H1 (cell line): ENCODE measurements at regions not wholly inside any gene's neighbourhood (a gene's known extent, or its start where the extent isn't known, plus 50 kb on each side); places are given as distances from the start of the nearest gene placed in this dataset.

Experiments used
- CTCF ChIA-PET: fragments of 300-600 bp; sonication (Branson Sonifier 250); formaldehyde crosslinking; loops from one replicate; lab custom pipeline; 2021; ENCODE audit not compliant: partially characterized antibody; lab: Charles Lee
- POLR2A ChIA-PET: fragments of 300-600 bp; sonication (Branson Sonifier 250); formaldehyde crosslinking; loops from one replicate; lab custom pipeline; 2021; ENCODE audit warnings: inconsistent platforms; ENCODE audit not compliant: partially characterized antibody; lab: Charles Lee
- DNase-seq, 2 experiments: peaks; one replicate each; pipeline versions ENCODE4 v3.0.0 to v3.0.0-alpha.2; 2010 to 2022; ENCODE audit warnings: low spot score in 2 of 2, low read depth in 1 of 2, mixed read lengths in 1 of 2
- FAIRE-seq: peaks from 2 replicates; lab custom pipeline; 2011; peaks lifted over from hg19 to GRCh38; lab: Jason Lieb, UNC
- H2AFZ ChIP-seq: 2 replicates; pipeline ENCODE4 v1.8.1; 2012; ENCODE audit warnings: low read length, inconsistent platforms
- H2AK5ac ChIP-seq: 2 replicates; pipeline ENCODE4 v1.6.1; 2013; ENCODE audit warnings: low read depth, low read length
- H2BK120ac ChIP-seq: replicated peaks from 2 replicates; pipeline ENCODE3; 2013; ENCODE audit warnings: low read depth, low read length, inconsistent platforms
- H2BK12ac ChIP-seq: 2 replicates; pipeline ENCODE4 v1.6.1; 2013; ENCODE audit warnings: low read depth, low read length
- H2BK15ac ChIP-seq: 2 replicates; pipeline ENCODE4 v1.6.1; 2013; ENCODE audit warnings: low read length
- H2BK20ac ChIP-seq: 2 replicates; pipeline ENCODE4 v1.6.1; 2013; ENCODE audit warnings: low read length
- H2BK5ac ChIP-seq: 2 replicates; pipeline ENCODE4 v1.6.1; 2013; ENCODE audit warnings: low read depth, low read length
- H3K14ac ChIP-seq: 2 replicates; pipeline ENCODE4 v1.6.1; 2013; ENCODE audit warnings: inconsistent platforms; ENCODE audit not compliant: insufficient read length
- H3K18ac ChIP-seq: 2 replicates; pipeline ENCODE4 v1.6.1; 2013; ENCODE audit warnings: low read length; ENCODE audit errors: extremely low read depth
- H3K23ac ChIP-seq: 2 replicates; pipeline ENCODE4 v1.6.1; 2013; ENCODE audit warnings: inconsistent platforms; ENCODE audit not compliant: insufficient read length
- H3K23me2 ChIP-seq: 2 replicates; pipeline ENCODE4 v1.6.1; 2013; ENCODE audit warnings: low read depth, low read length
- H3K27ac ChIP-seq: 2 replicates; pipeline ENCODE4 v1.6.1; 2011; ENCODE audit warnings: low read depth, low read length, inconsistent platforms
- H3K27me3 ChIP-seq, 4 experiments: replicated peaks in 1 of 4; 1 replicate in 1 of 4; 2 replicates in 3 of 4; pipeline versions ENCODE4 v1.6.1 to v1.8.1; 2011 to 2013; ENCODE audit warnings: low read length in 3 of 4, mild to moderate bottlenecking in 3 of 4, inconsistent platforms in 2 of 4, mixed read lengths in 2 of 4, moderate library complexity in 1 of 4; ENCODE audit not compliant: control insufficient read depth in 3 of 4, insufficient read depth in 3 of 4; ENCODE audit errors: extremely low read depth in 1 of 4
- H3K36me3 ChIP-seq, 4 experiments: 2 replicates each; pipeline versions ENCODE4 v1.6.1 to v1.8.1; 2011 to 2013; ENCODE audit warnings: mild to moderate bottlenecking in 4 of 4, low read length in 3 of 4, moderate library complexity in 2 of 4, control low read depth in 1 of 4, inconsistent platforms in 1 of 4; ENCODE audit not compliant: insufficient read depth in 4 of 4, control insufficient read depth in 2 of 4
- H3K4ac ChIP-seq: replicated peaks from 2 replicates; pipeline ENCODE3; 2013; ENCODE audit warnings: low read length, low read depth, mixed read lengths, inconsistent platforms; ENCODE audit not compliant: insufficient read length
- H3K4me1 ChIP-seq, 4 experiments: replicated peaks in 1 of 4; 1 replicate in 1 of 4; 2 replicates in 3 of 4; pipeline versions ENCODE4 v1.6.1 to v1.8.1; 2011 to 2013; ENCODE audit warnings: low read length in 3 of 4, inconsistent platforms in 2 of 4, mixed read lengths in 1 of 4; ENCODE audit not compliant: insufficient read depth in 4 of 4, control insufficient read depth in 3 of 4
- H3K4me2 ChIP-seq, 2 experiments: 2 replicates each; pipeline versions ENCODE4 v1.6.1 to v1.8.1; 2011 to 2013; ENCODE audit warnings: low read depth in 2 of 2, low read length in 2 of 2, control low read depth in 1 of 2, inconsistent platforms in 1 of 2, mild to moderate bottlenecking in 1 of 2; ENCODE audit not compliant: insufficient read depth in 1 of 2
- H3K4me3 ChIP-seq, 4 experiments: fragments of 200-600, 300-600 bp in 1 of 4; sonication (generic), shearing (Covaris generic), sonication (Bioruptor Twin) in 1 of 4; 2 replicates each; pipeline versions ENCODE4 v1.5.1 to v1.8.1; 2011 to 2016; ENCODE audit warnings: low read length in 4 of 4, low read depth in 3 of 4, control low read depth in 2 of 4, inconsistent platforms in 2 of 4, mild to moderate bottlenecking in 2 of 4, mixed read lengths in 1 of 4, moderate library complexity in 1 of 4; ENCODE audit not compliant: insufficient read depth in 2 of 4; ENCODE audit errors: extremely low read depth in 1 of 4
- H3K56ac ChIP-seq: replicated peaks from 2 replicates; pipeline ENCODE3; 2013; ENCODE audit warnings: low read depth, mild to moderate bottlenecking, mixed read lengths, low read length, inconsistent platforms; ENCODE audit not compliant: insufficient read length
- H3K79me1 ChIP-seq: 2 replicates; pipeline ENCODE4 v1.6.1; 2013; ENCODE audit warnings: low read depth, low read length, control low read depth
- H3K79me2 ChIP-seq, 2 experiments: 2 replicates each; pipeline versions ENCODE4 v1.6.1 to v1.8.1; 2012 to 2013; ENCODE audit warnings: low read length in 2 of 2, mild to moderate bottlenecking in 2 of 2, inconsistent platforms in 1 of 2; ENCODE audit not compliant: insufficient read depth in 2 of 2, control insufficient read depth in 1 of 2
- H3K9ac ChIP-seq, 4 experiments: replicated peaks in 1 of 4; 1 replicate in 1 of 4; 2 replicates in 3 of 4; pipeline versions ENCODE4 v1.6.1 to v1.8.1; 2011 to 2013; ENCODE audit warnings: low read depth in 3 of 4, low read length in 3 of 4, control low read depth in 2 of 4, mild to moderate bottlenecking in 2 of 4, moderate library complexity in 2 of 4, inconsistent platforms in 1 of 4; ENCODE audit errors: extremely low read depth in 1 of 4
- H3K9me3 ChIP-seq, 2 experiments: 2 replicates each; pipeline versions ENCODE4 v1.6.1 to v1.8.1; 2012 to 2013; ENCODE audit warnings: mild to moderate bottlenecking in 2 of 2, moderate library complexity in 2 of 2, control low read depth in 1 of 2, inconsistent platforms in 1 of 2, low read depth in 1 of 2, low read length in 1 of 2, mixed read lengths in 1 of 2; ENCODE audit not compliant: insufficient read depth in 2 of 2
- H4K20me1 ChIP-seq, 2 experiments: replicated peaks in 1 of 2; 2 replicates each; pipeline versions ENCODE3 to v1.8.1; 2011 to 2013; ENCODE audit warnings: inconsistent platforms in 2 of 2, low read length in 2 of 2, mild to moderate bottlenecking in 1 of 2; ENCODE audit not compliant: insufficient read depth in 2 of 2, control insufficient read depth in 1 of 2
- H4K5ac ChIP-seq: 2 replicates; pipeline ENCODE4 v1.6.1; 2013; ENCODE audit warnings: low read length, low read depth, mixed read lengths, inconsistent platforms; ENCODE audit not compliant: insufficient read length
- H4K8ac ChIP-seq: 2 replicates; pipeline ENCODE4 v1.8.0; 2013; ENCODE audit warnings: mild to moderate bottlenecking, moderate library complexity, low read length, inconsistent platforms; ENCODE audit not compliant: insufficient read depth; ENCODE audit errors: extremely low read depth
- H4K91ac ChIP-seq: replicated peaks from 2 replicates; pipeline ENCODE3; 2013; ENCODE audit warnings: low read length, mixed read lengths, inconsistent platforms; ENCODE audit not compliant: insufficient read length
- ATF2 ChIP-seq: IDR thresholded peaks from 2 replicates; pipeline ENCODE4 v1.6.1; 2012; ENCODE audit warnings: low read length, inconsistent platforms
- BRCA1 ChIP-seq: IDR thresholded peaks from 2 replicates; pipeline ENCODE4 v1.6.1; 2012; ENCODE audit warnings: low read depth, low read length, improper control_type of control experiment
- CHD1 ChIP-seq: IDR thresholded peaks from 2 replicates; pipeline ENCODE4 v1.6.1; 2012; ENCODE audit warnings: low read depth, low read length, improper control_type of control experiment
- CHD2 ChIP-seq: IDR thresholded peaks from 2 replicates; pipeline ENCODE4 v1.6.1; 2012; ENCODE audit warnings: low read length, improper control_type of control experiment
- CREB1 ChIP-seq: IDR thresholded peaks from 2 replicates; pipeline ENCODE4 v1.6.1; 2012; ENCODE audit warnings: inconsistent platforms
- CTBP2 ChIP-seq: IDR thresholded peaks from 2 replicates; pipeline ENCODE4 v1.7.0; 2011; ENCODE audit warnings: borderline replicate concordance, mild to moderate bottlenecking, moderate library complexity, mixed read lengths, low read length; ENCODE audit not compliant: insufficient read depth, insufficient read length
- CTCF ChIP-seq, 3 experiments: IDR thresholded peaks; 1 replicate in 2 of 3; 2 replicates in 1 of 3; pipeline versions ENCODE4 v1.5.1 to v1.6.1; 2011; ENCODE audit warnings: low read length in 3 of 3, mild to moderate bottlenecking in 3 of 3, inconsistent platforms in 2 of 3, low read depth in 1 of 3, moderate library complexity in 1 of 3; ENCODE audit not compliant: insufficient read depth in 1 of 3; ENCODE audit errors: control extremely low read depth in 1 of 3
- NRF1 ChIP-seq: IDR thresholded peaks from 2 replicates; pipeline ENCODE4 v1.6.1; 2011; ENCODE audit warnings: mild to moderate bottlenecking, low read depth, low read length, improper control_type of control experiment
- POLR2A ChIP-seq, 2 experiments: IDR thresholded peaks; 1 replicate in 1 of 2; 2 replicates in 1 of 2; pipeline ENCODE4 v1.6.1; 2011; ENCODE audit warnings: low read depth in 2 of 2, low read length in 2 of 2, mild to moderate bottlenecking in 2 of 2; ENCODE audit errors: control extremely low read depth in 1 of 2
- RBBP5 ChIP-seq: IDR thresholded peaks from 2 replicates; pipeline ENCODE4 v1.7.1; 2012; ENCODE audit warnings: low read depth, mild to moderate bottlenecking, inconsistent platforms, low read length, moderate library complexity, borderline replicate concordance
- TAF1 ChIP-seq: IDR thresholded peaks from 2 replicates; pipeline ENCODE4 v1.6.1; 2011; ENCODE audit warnings: mild to moderate bottlenecking, low read depth, low read length
- TCF12 ChIP-seq: IDR thresholded peaks from 2 replicates; pipeline ENCODE4 v1.6.1; 2011; ENCODE audit warnings: low read depth, mild to moderate bottlenecking, low read length
- WGBS, 2 experiments: shearing (Covaris generic) in 1 of 2; methylation state at CpG; one replicate each; pipeline versions ENCODE4 v1.1.6 to v1.1.7; 2013 to 2015; ENCODE audit warnings: low lambda C conversion rate in 2 of 2, mixed read lengths in 2 of 2, inconsistent platforms in 1 of 2, low coverage in 1 of 2, missing lambda C conversion rate in 1 of 2; ENCODE audit not compliant: insufficient replicate concordance in 2 of 2, insufficient coverage in 1 of 2, insufficient read length in 1 of 2; ENCODE audit errors: extremely low coverage in 1 of 2, missing lambda C conversion rate in 1 of 2; 5-methylcytosine and 5-hydroxymethylcytosine counted together

GRCh38 chr15:96720656-96721055, 390.2 kb downstream of the NR2F2 start:
- no peak overlapping the region for H3K56ac ChIP-seq
- no peak overlapping the region for H3K23ac ChIP-seq
- POLR2A ChIA-PET: no interaction called here
- CTCF ChIA-PET: interaction anchor here (0.6 kb wide), 1 partner anchor 141 kb away, joined by 3 read pairs; no protein-coding TSS in a partner anchor
- H2BK15ac ChIP-seq: no peak overlapping the region
- H3K4me3 ChIP-seq: no peak overlapping the region
- no peak overlapping the region for H3K27ac ChIP-seq
- no peak overlapping the region for H2BK12ac ChIP-seq
- H3K9me3 ChIP-seq: no peaks in the 10 kb centered on the region
- DNase-seq (no peak), FAIRE-seq (no peak)
- H3K9ac ChIP-seq: no peak overlapping the region
- H3K18ac ChIP-seq: no peak overlapping the region
- no peaks in the 10 kb centered on the region for H3K23me2 ChIP-seq
- H3K79me1 ChIP-seq: no peaks in the 10 kb centered on the region
- H2BK5ac ChIP-seq: no peak overlapping the region
- H2BK120ac ChIP-seq: no peak overlapping the region
- H3K4me2 ChIP-seq: no peak overlapping the region
- 92% methylated on average over 2 of the region's 2 CpGs; no CpG with 5 or more reads in 1 of the 2 experiments for WGBS, 2 experiments
- no peak overlapping the region for H3K14ac ChIP-seq
- H3K79me2 ChIP-seq: no peaks in the 10 kb centered on the region
- H3K36me3 ChIP-seq: no peaks in the 10 kb centered on the region
- no peak overlapping the region for H4K8ac ChIP-seq
- no peaks in the 10 kb centered on the region for H3K27me3 ChIP-seq
- H4K20me1 ChIP-seq: no peaks in the 10 kb centered on the region
- no peak overlapping the region for H3K4ac ChIP-seq
- H2AK5ac ChIP-seq: no peak overlapping the region
- no peak overlapping the region for H4K91ac ChIP-seq
- H2BK20ac ChIP-seq: no peak overlapping the region
- H2AFZ ChIP-seq: no peak overlapping the region
- H4K5ac ChIP-seq: no peak overlapping the region
- H3K4me1 ChIP-seq: no peaks in the 10 kb centered on the region
- TF ChIP-seq POLR2A (IDR thresholded peaks at IDR 0.05; ENCODE audit: control extremely low read depth in 1 of 2, low read depth in 2 of 2, low read length in 2 of 2) (no peak), NRF1 (no peak), TAF1 (no peak), CHD2 (no peak), ATF2 (no peak), BRCA1 (no peak), TCF12 (no peak), CTBP2 (no peak), RBBP5 (no peak), CTCF (IDR thresholded peaks at IDR 0.05; ENCODE audit: control extremely low read depth in 1 of 3, insufficient read depth in 1 of 3, low read depth in 1 of 3, low read length in 3 of 3) (no peak), CHD1 (no peak), CREB1 (no peak)
